GM10248 (cell line): ENCODE measurements at regions not wholly inside any gene's neighbourhood (a gene's known extent, or its start where the extent isn't known, plus 50 kb on each side); places are given as distances from the start of the nearest gene placed in this dataset.

Source experiments
- CTCF ChIA-PET: fragments of 300-600 bp; sonication (Branson Sonifier 250); formaldehyde crosslinking; extraction: SDS; loops from one replicate; lab custom pipeline; 2021; ENCODE audit warnings: antibody characterized with exemption; lab: Yijun Ruan, JAX
- POLR2A ChIA-PET: fragments of 350-650 bp; sonication (Branson Sonifier 250); formaldehyde crosslinking; extraction: SDS; loops from one replicate; lab custom pipeline; 2020; ENCODE audit warnings: antibody characterized with exemption; lab: Yijun Ruan, JAX
- DNase-seq: peaks from one replicate; pipeline ENCODE4 v3.0.0; 2012; ENCODE audit errors: extremely low spot score
- TF ChIP-seq, protein P1 (sequence below): IDR thresholded peaks from 2 replicates; pipeline ENCODE4 v1.5.1; 2012; ENCODE audit warnings: mild to moderate bottlenecking, low read depth; ENCODE audit errors: extremely low read depth, missing control alignments, control extremely low read depth

DNA sequence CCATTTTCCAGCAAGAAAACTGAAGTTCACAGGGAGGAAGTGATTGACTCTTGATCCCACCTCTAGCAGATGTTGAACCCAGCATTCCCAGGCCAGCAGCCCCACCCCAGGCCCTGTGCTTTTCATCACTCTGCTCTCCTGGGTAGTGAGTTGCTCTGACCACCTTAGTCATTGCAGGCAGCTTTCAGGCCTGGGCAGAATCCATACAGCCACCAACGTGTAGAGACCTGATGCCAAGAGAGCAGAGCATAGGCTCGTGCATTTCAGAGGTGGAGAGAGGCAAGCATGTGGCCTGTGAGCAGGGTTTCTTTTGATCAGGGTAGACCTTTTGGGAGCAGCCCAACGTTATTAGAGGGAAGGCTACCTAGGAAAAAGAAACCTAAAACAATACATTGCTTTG, 334.6 kb downstream of the PTEN start:
- DNase-seq: no peak
- ChIA-PET CTCF (no interaction called here), POLR2A (no interaction called here)
- TF ChIP-seq, protein P1, sequence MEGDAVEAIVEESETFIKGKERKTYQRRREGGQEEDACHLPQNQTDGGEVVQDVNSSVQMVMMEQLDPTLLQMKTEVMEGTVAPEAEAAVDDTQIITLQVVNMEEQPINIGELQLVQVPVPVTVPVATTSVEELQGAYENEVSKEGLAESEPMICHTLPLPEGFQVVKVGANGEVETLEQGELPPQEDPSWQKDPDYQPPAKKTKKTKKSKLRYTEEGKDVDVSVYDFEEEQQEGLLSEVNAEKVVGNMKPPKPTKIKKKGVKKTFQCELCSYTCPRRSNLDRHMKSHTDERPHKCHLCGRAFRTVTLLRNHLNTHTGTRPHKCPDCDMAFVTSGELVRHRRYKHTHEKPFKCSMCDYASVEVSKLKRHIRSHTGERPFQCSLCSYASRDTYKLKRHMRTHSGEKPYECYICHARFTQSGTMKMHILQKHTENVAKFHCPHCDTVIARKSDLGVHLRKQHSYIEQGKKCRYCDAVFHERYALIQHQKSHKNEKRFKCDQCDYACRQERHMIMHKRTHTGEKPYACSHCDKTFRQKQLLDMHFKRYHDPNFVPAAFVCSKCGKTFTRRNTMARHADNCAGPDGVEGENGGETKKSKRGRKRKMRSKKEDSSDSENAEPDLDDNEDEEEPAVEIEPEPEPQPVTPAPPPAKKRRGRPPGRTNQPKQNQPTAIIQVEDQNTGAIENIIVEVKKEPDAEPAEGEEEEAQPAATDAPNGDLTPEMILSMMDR: no peak

GRCh38 chr10:88200312-88201032, 337.0 kb downstream of the PTEN start:
- CTCF ChIA-PET: interaction anchor here (1.0 to 1.7 kb wide), 3 partner anchors 18 to 36 kb away, joined by 4 read pairs; no protein-coding TSS in a partner anchor
- POLR2A ChIA-PET: no interaction called here
- DNase-seq: no peak
- TF ChIP-seq, protein P1: no peak

- CTCF ChIA-PET: interaction anchor here (1.3 kb wide), 1 partner anchor 22 kb away, joined by 3 read pairs; no protein-coding TSS in a partner anchor
- TF ChIP-seq, protein P1: no peak
- POLR2A ChIA-PET: no interaction called here
- DNase-seq: peak; percentile 15
Measured at GRCh38 chr10:88205842-88206446, 342.5 kb downstream of the PTEN start.

DNA sequence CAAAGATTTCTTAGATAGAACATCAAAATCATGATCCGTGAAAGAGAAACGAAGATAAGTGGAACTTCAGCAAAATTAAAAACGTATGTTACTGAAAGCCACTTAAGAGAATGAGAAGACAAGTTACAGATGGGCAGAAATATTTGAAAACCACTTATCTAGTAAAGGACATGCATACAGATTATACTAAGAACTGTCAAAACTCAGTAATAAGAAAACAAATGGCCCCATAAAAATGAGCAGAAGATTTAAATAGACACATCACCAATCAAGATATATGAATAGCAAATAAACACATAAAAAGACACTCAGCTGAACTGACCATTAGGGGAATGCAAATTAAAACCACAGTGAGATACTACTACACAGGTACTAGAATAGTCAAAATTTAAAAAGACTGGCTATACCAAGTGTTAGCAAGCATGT, 343.7 kb downstream of the PTEN start:
- TF ChIP-seq, protein P1: no peak
- DNase-seq: no peak
- ChIA-PET CTCF (no interaction called here), POLR2A (no interaction called here)

DNA sequence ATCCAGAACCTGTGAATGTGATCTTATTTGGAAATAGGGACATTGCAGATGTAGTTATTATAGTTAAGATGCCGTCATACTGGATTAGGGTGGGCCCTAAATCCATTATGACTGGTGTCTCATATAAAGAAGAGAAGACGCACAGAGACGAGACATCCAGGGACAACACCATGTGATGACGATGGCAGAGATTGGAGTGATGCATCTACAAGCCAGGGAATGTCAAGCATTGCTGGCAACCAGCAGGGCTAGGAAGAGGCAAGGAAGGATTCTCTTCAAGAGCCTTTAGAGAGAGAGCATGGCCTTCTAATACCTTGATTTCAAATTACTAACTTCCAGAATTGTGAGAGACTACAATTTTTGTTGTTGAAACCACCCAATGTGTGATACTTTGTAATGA, 345.8 kb downstream of the PTEN start:
- ChIA-PET POLR2A (no interaction called here), CTCF (interaction anchor here (1.2 kb wide), 1 partner anchor 12 kb away, joined by 3 read pairs; no protein-coding TSS in a partner anchor)
- TF ChIP-seq, protein P1: no peak
- no peak for DNase-seq

DNA sequence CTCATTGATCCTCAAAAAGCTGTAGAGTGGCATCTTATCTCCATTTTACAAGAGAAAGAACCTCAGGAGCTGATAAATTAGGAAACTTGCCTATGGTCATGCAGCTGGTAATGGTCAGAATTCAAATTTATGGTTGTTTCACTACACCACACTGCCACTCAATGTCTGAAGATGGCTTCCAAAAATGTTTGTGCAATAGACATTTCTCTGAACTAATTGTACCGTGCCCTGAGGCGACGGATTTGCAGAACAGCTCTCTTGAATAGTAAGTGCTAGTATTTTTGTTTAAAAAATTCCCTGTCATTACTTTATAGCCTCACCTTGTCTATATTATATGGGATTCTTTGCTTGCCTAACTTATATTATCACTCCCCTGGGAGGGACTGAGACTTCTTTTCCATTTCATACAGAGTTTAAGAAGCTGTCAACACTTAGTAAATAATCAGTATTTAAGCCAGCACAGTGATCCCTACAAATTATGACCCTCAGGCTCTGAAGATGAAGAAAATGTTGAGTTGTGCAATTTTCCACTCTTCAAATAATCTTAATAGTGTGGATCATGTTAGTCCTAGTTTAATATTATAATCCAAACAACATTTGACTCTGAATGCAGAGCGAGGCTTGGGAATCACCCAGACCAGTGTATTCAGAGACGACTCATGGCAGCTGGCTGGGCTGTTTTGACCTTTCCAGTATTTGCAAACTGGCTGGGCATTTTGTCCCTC, 346.6 kb downstream of the PTEN start:
- no peak for DNase-seq
- ChIA-PET POLR2A (no interaction called here), CTCF (no interaction called here)
- TF ChIP-seq, protein P1: no peak
